ENCODE measurements at regions not wholly inside any gene's neighbourhood (a gene's known extent, or its start where the extent isn't known, plus 50 kb on each side); places are given as distances from the start of the nearest gene placed in this dataset.

DNA sequence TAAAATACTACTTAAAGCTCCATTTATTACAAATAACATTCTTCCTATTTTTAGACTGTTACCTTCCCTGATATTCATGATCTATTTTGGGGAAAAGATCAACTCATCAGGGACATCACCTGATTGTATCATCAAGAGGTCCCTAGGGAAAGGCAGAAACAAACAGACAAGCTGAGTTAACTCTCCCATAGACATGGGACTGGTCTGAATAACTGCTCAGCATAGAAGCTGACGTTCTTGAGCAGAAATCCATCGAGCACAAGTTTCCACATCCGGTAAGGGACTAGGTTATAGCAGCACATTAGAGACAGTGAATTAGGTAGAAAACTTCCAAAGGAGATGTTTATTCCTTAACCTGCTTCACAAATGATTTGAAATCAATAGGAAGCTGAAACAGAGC lies 1100.4 kb upstream of the SLC39A10 start:
- no peak for TF ChIP-seq CTCF (IDR thresholded peaks at IDR 0.05; ENCODE audit: extremely low read depth, missing control alignments)

DNA sequence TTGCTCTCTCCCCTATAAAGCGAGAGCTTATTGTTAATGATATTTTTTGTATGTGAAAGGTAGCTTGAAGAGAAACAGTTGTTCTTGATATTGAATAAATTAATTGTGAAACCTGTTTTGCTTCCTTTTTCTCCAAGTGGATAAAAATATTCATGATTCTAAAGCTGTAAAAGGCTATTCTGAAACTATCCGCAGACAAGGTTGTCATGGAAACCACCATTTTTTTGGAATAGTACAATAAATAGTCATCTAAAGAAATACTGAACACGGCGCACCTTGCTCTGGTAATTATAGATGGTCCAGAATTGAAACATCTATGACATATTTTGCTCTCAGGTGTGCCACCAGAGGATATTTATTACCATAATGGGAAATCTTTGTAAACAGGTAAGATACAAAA lies 1103.0 kb upstream of the SLC39A10 start:
- DNase-seq (ENCODE audit: low spot score) = no peak
- no peak for TF ChIP-seq CTCF (IDR thresholded peaks at IDR 0.05; ENCODE audit: extremely low read depth, missing control alignments)

More for the DNA sequence above, 1100.4 kb upstream of the SLC39A10 start:
- no peak for DNase-seq (ENCODE audit: low spot score)

- no peak for TF ChIP-seq CTCF (IDR thresholded peaks at IDR 0.05; ENCODE audit: extremely low read depth, missing control alignments)
- DNase-seq (ENCODE audit: low spot score) = no peak
These were observed 1106.3 kb upstream of the SLC39A10 start for GRCh38 chr2:194550702-194551101.

GRCh38 chr2:194549387-194549786 lies 1107.6 kb upstream of the SLC39A10 start:
- no peak for DNase-seq (ENCODE audit: low spot score)

GRCh38 chr2:194545978-194546377 lies 1111.0 kb upstream of the SLC39A10 start:
- no peak for DNase-seq (ENCODE audit: low spot score)
- no peak for TF ChIP-seq CTCF (IDR thresholded peaks at IDR 0.05; ENCODE audit: extremely low read depth, missing control alignments)

More at GRCh38 chr2:194549387-194549786, 1107.6 kb upstream of the SLC39A10 start:
- no peak for TF ChIP-seq CTCF (IDR thresholded peaks at IDR 0.05; ENCODE audit: extremely low read depth, missing control alignments)

DNA sequence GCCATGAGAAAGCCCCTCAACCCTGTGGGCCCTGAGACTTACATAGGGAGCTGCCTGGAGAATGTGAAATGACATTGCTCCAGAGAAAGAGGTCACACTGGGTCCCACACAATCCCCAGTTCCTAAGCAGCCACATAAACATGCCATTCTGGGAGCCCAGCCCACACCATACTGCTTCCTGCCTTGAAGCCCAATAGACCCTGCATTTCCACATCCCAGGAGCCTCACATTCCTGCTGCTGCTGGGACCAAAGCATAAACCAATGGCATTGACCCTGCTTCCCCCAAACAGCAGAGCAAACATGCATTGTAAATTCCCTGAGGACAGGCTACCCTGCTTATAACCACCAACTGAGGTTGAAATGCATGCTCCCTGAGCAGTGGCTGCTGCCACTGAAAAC lies 1117.6 kb upstream of the SLC39A10 start:
- no peak for TF ChIP-seq CTCF (IDR thresholded peaks at IDR 0.05; ENCODE audit: extremely low read depth, missing control alignments)
- DNase-seq (ENCODE audit: low spot score) = no peak

DNA sequence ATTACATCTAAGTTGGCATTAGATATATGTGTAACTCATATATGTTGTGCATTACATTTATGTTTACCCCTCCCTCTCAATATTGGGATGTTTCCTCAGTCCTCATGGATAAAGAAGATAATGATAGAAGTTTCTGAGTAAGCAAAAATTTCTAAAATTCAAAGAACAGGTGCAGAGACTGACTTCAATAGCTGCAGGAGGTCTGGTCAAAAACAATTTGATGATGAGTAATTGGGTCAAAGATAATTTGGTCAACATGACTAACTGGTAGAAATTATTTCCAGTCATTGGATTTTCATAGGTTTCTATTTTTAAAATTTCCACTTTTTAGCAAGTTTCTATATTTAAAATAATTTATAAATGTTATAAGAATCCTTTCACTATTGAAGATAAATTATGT lies 1130.9 kb upstream of the SLC39A10 start:
- TF ChIP-seq CTCF (IDR thresholded peaks at IDR 0.05; ENCODE audit: extremely low read depth, missing control alignments) = no peak
- no peak for DNase-seq (ENCODE audit: low spot score)

Data from GM20000 (cell line).